NCI-H345 treated with DMSO at 0.1 percent for 48 hours (cell line): ENCODE measurements at regions not wholly inside any gene's neighbourhood (a gene's known extent, or its start where the extent isn't known, plus 50 kb on each side); places are given as distances from the start of the nearest gene placed in this dataset.
"Not testable (repeated sequence)": the region's sequence is repeated elsewhere in the genome, so short reads cannot be mapped to it uniquely, and the experiment has no call there.

Experiments
- DNase-seq: peaks from one replicate; lab custom pipeline; 2025; ENCODE audit not compliant: unreplicated experiment; lab: John Stamatoyannopoulos, UW

- no peak for DNase-seq
These were observed 236.2 kb upstream of the NRIP1 start for GRCh38 chr21:15301014-15301413.

- DNase-seq: no peak
These were observed 236.9 kb upstream of the NRIP1 start for GRCh38 chr21:15301736-15302135.

- no peak for DNase-seq
These were observed 241.5 kb upstream of the NRIP1 start for GRCh38 chr21:15306271-15306670.

- no peak for DNase-seq
These were observed 243.5 kb upstream of the NRIP1 start for GRCh38 chr21:15308333-15308732.

GRCh38 chr21:15309022-15309590, 244.3 kb upstream of the NRIP1 start:
- no peak for DNase-seq

- DNase-seq: no peak
These were observed 244.9 kb upstream of the NRIP1 start for GRCh38 chr21:15309721-15310120.

- DNase-seq: no peak
These were observed 246.7 kb upstream of the NRIP1 start for GRCh38 chr21:15311510-15311909.

- DNase-seq: not testable (repeated sequence)
These were observed 252.2 kb upstream of the NRIP1 start for GRCh38 chr21:15317034-15317433.

GRCh38 chr21:15319727-15320126, 254.9 kb upstream of the NRIP1 start:
- no peak for DNase-seq

GRCh38 chr21:15324542-15324941, 259.7 kb upstream of the NRIP1 start:
- DNase-seq: no peak

GRCh38 chr21:15326032-15326867, 261.4 kb upstream of the NRIP1 start:
- DNase-seq: no peak

GRCh38 chr21:15327637-15328265, 263.0 kb upstream of the NRIP1 start:
- DNase-seq: no peak

- no peak for DNase-seq
These were observed 264.4 kb upstream of the NRIP1 start for GRCh38 chr21:15329191-15329590.

GRCh38 chr21:15330872-15331271, 266.1 kb upstream of the NRIP1 start:
- DNase-seq: no peak

GRCh38 chr21:15332572-15332971, 267.8 kb upstream of the NRIP1 start:
- no peak for DNase-seq

- DNase-seq: no peak
These were observed 268.4 kb upstream of the NRIP1 start for GRCh38 chr21:15333136-15333710.

- DNase-seq: no peak
These were observed 269.2 kb upstream of the NRIP1 start for GRCh38 chr21:15333951-15334350.

- DNase-seq: no peak
These were observed 278.3 kb upstream of the NRIP1 start for GRCh38 chr21:15343066-15343465.

GRCh38 chr21:15352009-15352408, 287.2 kb upstream of the NRIP1 start:
- DNase-seq: no peak

- DNase-seq: no peak
These were observed 288.7 kb upstream of the NRIP1 start for GRCh38 chr21:15353546-15353945.

- no peak for DNase-seq
These were observed 289.7 kb upstream of the NRIP1 start for GRCh38 chr21:15354516-15354915.

- no peak for DNase-seq
These were observed 290.3 kb upstream of the NRIP1 start for GRCh38 chr21:15355066-15355465.
